ENCODE measurements at regions not wholly inside any gene's neighbourhood (a gene's known extent, or its start where the extent isn't known, plus 50 kb on each side); places are given as distances from the start of the nearest gene placed in this dataset.

DNA sequence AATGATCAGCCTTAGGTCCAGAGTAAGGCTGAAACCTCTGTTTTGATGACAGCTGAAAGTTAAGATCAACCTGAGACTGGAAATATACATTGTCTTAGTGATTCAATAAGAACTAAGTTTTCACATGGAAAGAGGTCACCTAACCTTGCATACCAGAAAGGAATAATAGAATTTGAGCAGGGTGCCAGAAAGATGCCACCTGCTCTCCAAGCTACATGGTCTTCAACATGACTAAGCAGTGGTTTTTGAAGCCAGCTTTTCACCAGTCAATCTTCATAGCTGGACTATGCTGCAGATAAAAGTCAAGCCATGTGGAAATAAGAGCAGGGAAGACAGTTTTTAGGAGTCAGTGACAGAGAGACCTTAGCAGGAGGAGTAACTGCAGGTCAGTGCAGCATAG lies 589.4 kb upstream of the SYT4 start:
- TF ChIP-seq, protein P1, sequence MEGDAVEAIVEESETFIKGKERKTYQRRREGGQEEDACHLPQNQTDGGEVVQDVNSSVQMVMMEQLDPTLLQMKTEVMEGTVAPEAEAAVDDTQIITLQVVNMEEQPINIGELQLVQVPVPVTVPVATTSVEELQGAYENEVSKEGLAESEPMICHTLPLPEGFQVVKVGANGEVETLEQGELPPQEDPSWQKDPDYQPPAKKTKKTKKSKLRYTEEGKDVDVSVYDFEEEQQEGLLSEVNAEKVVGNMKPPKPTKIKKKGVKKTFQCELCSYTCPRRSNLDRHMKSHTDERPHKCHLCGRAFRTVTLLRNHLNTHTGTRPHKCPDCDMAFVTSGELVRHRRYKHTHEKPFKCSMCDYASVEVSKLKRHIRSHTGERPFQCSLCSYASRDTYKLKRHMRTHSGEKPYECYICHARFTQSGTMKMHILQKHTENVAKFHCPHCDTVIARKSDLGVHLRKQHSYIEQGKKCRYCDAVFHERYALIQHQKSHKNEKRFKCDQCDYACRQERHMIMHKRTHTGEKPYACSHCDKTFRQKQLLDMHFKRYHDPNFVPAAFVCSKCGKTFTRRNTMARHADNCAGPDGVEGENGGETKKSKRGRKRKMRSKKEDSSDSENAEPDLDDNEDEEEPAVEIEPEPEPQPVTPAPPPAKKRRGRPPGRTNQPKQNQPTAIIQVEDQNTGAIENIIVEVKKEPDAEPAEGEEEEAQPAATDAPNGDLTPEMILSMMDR (IDR thresholded peaks at IDR 0.05; ENCODE audit: insufficient read depth, low read length): no peak
- TF ChIP-seq, protein P2, sequence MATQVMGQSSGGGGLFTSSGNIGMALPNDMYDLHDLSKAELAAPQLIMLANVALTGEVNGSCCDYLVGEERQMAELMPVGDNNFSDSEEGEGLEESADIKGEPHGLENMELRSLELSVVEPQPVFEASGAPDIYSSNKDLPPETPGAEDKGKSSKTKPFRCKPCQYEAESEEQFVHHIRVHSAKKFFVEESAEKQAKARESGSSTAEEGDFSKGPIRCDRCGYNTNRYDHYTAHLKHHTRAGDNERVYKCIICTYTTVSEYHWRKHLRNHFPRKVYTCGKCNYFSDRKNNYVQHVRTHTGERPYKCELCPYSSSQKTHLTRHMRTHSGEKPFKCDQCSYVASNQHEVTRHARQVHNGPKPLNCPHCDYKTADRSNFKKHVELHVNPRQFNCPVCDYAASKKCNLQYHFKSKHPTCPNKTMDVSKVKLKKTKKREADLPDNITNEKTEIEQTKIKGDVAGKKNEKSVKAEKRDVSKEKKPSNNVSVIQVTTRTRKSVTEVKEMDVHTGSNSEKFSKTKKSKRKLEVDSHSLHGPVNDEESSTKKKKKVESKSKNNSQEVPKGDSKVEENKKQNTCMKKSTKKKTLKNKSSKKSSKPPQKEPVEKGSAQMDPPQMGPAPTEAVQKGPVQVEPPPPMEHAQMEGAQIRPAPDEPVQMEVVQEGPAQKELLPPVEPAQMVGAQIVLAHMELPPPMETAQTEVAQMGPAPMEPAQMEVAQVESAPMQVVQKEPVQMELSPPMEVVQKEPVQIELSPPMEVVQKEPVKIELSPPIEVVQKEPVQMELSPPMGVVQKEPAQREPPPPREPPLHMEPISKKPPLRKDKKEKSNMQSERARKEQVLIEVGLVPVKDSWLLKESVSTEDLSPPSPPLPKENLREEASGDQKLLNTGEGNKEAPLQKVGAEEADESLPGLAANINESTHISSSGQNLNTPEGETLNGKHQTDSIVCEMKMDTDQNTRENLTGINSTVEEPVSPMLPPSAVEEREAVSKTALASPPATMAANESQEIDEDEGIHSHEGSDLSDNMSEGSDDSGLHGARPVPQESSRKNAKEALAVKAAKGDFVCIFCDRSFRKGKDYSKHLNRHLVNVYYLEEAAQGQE (IDR thresholded peaks at IDR 0.05; ENCODE audit: insufficient replicate concordance, low read depth): no peak

Measured in HL-60 (cell line).